ENCODE measurements at regions not wholly inside any gene's neighbourhood (a gene's known extent, or its start where the extent isn't known, plus 50 kb on each side); places are given as distances from the start of the nearest gene placed in this dataset.
"Not testable (repeated sequence)": the region's sequence is repeated elsewhere in the genome, so short reads cannot be mapped to it uniquely, and the experiment has no call there.

GRCh38 chr21:35164971-35165483 lies 115.9 kb upstream of the RUNX1 start:
- no peak for DNase-seq (ENCODE audit: low read depth)

GRCh38 chr21:35164380-35164779 lies 115.3 kb upstream of the RUNX1 start:
- no peak for DNase-seq (ENCODE audit: low read depth)

DNA sequence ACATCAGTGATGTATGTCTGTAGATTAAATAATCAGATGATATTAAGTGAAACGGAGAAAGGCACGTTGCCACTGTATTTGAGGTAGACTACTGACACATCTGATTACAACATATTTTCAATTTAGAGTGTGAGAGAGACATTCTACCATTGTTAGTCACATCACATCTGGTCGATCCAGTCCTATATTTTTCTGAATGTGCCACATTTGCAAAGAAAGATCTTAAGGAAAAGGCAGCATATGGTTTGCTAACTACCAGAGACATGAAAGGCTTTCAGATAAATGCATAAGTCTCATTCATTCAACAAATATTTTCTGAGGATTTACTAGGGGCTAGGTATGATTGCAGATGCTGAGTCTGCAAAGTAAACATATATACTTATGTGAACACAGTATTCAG lies 114.3 kb upstream of the RUNX1 start:
- DNase-seq (ENCODE audit: low read depth), result no peak

DNA sequence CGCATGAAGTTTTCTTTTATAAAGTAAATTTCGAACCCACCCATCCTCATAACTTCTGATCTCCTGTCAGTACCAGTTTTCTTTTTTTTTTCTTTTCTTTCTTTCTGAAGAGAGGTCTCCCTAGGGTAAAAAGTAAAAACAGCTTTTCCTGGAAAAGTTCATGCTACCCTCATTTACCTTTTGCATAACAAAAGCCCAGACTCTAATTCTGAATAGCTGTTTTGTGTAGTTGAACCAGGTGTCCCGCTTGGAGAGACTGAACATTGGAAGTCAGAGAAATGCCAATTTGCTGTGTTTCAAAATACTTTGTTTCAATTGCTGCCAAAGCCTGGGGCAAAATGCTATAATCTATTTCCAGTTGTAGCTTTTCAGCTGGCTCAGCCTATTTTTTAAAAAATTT lies 113.7 kb upstream of the RUNX1 start:
- no peak for DNase-seq (ENCODE audit: low read depth)

DNA sequence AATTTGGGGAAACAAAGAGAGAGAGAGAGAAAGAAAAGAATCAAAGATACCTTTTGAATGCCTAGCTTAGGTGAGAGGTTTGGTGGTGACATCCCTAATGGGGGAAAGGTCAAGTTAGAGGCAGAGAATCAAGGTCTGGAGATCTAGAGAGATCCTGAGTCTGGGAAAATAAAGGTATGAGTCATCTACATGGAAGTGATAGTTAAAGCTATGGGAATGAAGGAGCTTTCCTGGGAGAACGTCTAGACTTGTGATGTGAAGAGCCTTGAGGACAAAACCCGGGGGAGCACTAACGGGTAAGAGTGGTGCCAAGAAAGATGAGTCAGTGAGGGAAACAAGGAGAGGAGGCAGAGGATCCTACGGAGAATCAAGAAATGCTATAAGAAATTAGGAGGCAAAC lies 110.8 kb upstream of the RUNX1 start:
- no peak for DNase-seq (ENCODE audit: low read depth)

- not testable (repeated sequence) for DNase-seq (ENCODE audit: low read depth)
Measured at GRCh38 chr21:35157374-35157773, 108.3 kb upstream of the RUNX1 start.

GRCh38 chr21:35156293-35157278 lies 107.5 kb upstream of the RUNX1 start:
- no peak for DNase-seq (ENCODE audit: low read depth)

DNA sequence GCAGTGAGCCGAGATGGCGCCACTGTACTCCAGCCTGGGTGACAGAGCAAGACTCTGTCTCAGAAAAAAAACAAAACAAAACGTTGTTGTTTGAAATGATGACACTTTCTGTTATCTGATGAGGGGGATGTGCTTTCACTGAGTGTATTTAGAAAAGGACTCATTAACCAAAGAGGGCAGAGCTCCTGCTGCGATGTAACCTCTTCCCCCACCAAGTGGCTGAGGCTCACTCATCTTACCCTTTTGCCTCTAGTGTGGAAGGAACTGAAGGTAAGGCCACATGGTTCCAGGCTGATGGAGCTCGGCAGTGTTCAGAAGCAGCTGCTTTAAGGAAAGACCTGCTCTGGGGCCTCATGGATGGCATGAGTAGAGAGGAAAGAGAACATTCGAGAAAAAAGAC lies 105.7 kb upstream of the RUNX1 start:
- no peak for DNase-seq (ENCODE audit: low read depth)

- DNase-seq (ENCODE audit: low read depth), result no peak
Measured at GRCh38 chr21:35153671-35154070, 104.6 kb upstream of the RUNX1 start.

- DNase-seq (ENCODE audit: low read depth), result peak; percentile 24
Measured at GRCh38 chr21:35150562-35151226, 101.6 kb upstream of the RUNX1 start.

- DNase-seq (ENCODE audit: low read depth), result peak; percentile 33
Measured at GRCh38 chr21:35149698-35150097, 100.6 kb upstream of the RUNX1 start.

DNA sequence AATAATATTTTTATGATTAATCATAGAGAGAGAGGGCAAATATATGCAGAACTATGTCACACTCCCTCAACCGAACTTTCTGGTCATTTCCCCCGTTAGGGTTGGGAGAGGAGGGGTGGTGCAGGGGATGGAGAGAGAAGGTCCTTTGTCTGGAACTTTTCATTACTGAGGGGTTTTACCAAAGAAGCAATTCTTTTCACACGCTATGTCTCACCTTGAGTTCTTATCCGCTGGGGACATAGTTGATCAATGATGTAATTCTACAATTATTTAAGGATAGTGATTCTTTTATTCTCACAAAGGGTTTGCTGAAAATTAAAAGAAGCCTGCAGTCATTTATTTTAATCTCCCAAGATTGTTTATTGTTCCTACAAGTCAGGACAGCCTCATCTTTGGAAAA lies 98.3 kb upstream of the RUNX1 start:
- no peak for DNase-seq (ENCODE audit: low read depth)

- DNase-seq (ENCODE audit: low read depth), result no peak
Measured at GRCh38 chr21:35145626-35146233, 96.6 kb upstream of the RUNX1 start.

GRCh38 chr21:35144978-35145377 lies 95.9 kb upstream of the RUNX1 start:
- no peak for DNase-seq (ENCODE audit: low read depth)

- no peak for DNase-seq (ENCODE audit: low read depth)
Measured at GRCh38 chr21:35142036-35142815, 93.1 kb upstream of the RUNX1 start.

GRCh38 chr21:35139382-35139715 lies 90.2 kb upstream of the RUNX1 start:
- no peak for DNase-seq (ENCODE audit: low read depth)

DNA sequence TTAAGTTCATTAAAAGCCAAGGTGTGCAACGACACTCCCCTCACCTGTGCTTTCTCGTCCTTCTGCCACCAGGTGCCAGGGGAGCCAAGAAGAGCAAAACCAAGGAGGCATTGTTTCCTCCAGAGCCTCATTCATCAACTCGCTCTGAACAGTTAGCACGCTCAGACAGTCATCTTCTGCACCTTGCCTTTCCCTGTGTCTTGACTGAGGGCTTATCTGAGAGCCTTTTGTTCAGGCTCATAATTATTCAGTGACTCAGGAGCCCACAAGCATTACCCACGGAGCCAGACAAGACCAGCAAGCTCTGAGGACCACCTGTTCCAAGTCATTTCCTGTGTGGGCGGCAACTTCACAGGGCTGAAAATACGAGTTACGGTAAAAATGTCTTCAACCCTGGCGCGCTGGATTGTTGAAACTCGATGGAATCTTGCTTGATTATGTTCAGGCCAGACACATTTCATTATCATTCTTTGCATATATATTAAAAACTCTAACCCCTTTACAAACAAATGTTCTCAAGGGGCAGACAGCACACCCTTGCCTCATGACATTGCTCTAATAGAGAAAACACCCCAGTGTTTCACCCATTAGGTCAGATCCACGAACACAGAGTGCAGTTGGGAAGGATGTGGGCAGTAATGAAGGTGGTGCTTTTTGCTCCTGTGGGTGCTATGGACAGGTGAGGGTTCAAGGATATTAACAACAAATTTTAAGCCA lies 89.7 kb upstream of the RUNX1 start:
- DNase-seq (ENCODE audit: low read depth), result no peak

DNA sequence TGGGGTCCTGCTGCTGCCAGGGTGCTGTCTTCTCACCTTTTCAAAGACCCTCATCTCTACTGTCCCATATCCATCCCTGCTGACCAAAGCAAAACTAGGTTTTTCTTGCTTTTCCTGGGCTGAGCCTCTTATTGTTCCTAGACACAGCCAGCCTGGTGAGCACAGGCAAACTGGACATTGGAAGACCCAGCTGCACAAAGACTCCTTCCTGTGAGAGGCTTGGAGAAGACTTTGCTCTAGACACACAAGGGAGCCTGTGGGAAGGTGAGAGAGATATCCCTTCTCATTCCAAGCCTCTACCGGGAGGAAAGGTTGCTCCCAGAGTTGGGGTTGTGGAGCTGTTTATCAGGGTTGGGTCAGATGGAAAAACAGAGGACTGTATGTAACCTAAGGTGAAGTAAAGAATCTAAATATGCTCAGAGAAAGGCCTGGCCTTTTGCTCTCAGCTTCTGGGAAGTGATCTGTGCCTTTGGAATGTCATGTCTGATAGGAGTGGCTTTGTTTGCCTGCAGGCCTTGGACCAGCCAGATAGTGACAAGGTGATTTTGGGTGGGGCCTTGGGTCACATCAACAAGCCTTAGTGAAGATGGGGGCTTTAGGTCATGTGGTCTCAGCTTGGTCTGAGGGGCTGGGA lies 87.6 kb upstream of the RUNX1 start:
- peak; percentile 15 for DNase-seq (ENCODE audit: low read depth)

DNA sequence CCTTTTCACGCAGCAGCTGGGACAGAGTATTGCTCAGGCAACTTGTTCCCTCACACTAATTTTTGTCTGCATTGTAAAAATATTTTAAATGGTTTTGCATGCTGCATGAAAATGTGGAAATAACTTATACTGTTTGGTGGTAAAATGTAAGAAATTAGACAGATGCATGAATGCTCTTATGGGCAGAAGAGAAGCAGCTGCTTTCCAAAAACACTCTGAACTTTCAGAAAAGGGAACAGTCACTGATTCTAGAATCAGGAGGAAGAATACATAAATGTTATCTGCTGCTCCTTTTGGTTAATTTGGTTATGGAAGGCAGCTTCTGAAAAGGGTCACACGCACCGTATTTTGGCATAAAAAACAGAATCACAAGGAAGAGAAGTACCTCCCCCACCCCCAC lies 87.0 kb upstream of the RUNX1 start:
- DNase-seq (ENCODE audit: low read depth), result no peak

DNA sequence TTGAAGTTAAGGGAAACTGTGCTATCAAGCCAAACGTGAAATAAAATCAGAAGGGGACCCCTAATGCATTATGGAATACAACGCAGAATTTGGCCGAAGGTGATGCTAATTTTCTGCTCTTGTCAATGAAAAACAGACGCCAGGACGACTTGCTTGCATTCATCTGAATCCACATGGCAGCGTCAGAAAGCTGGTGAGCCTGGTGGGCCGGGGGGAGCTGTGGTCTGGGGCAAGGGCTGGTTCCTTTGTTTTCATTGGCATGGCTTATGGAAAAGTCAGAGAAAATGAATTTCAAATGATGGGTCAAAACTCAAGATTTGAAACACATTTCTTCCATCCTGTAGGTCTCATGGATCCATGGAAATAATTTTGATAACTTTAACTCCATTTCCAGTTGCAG lies 86.4 kb upstream of the RUNX1 start:
- DNase-seq (ENCODE audit: low read depth), result peak; percentile 45

GRCh38 chr21:35134309-35134708 lies 85.2 kb upstream of the RUNX1 start:
- no peak for DNase-seq (ENCODE audit: low read depth)
